Inflammatory macrophage treated with lipopolysaccharide for 1 hour (primary cell): ENCODE measurements at regions not wholly inside any gene's neighbourhood (a gene's known extent, or its start where the extent isn't known, plus 50 kb on each side); places are given as distances from the start of the nearest gene placed in this dataset.

ENCODE experiments used
- DNase-seq, 2 donors: peaks; one replicate each; pipeline ENCODE4 v3.0.0-alpha.2; 2020 to 2022

DNA sequence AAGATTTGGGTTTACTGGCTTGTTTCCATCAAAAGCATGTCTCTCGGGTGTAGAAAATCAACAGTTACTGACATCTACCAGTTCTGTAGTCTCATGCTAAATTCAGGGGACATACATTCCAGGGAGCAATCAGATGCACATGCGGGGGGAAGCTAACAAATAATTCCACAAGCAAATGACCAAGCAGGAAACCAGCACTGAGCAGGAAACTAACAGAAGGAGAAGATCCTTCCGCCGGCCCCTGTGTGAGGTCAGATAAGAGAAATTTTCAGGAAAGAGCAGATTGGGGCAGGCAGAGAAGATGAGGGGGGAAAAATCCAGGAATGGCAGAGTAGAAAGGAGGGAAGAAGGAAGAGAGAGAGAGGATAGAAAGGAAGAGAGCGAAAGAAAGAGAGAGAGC is 127.6 kb upstream of the TMCC3 start:
- no peak for DNase-seq

DNA sequence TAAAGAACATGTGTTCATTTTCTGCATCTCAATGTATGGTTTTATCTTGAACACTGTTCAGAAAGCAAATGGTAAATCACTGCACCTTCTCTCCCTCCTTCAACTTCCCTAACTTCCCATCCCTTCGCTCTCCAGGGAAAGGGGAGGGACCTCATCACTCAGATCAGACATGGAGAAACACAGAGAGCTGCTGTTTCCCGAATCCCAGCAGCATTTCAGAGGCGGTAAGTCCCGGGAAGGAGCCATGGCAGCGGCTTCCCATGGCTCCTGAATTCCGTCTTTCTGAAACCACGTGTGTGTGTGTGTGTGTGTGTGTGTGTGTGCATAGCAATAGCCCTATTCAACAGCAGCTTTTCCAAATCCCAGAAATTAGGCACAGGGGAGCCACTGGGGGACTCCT is 125.4 kb upstream of the TMCC3 start:
- no peak for DNase-seq

DNA sequence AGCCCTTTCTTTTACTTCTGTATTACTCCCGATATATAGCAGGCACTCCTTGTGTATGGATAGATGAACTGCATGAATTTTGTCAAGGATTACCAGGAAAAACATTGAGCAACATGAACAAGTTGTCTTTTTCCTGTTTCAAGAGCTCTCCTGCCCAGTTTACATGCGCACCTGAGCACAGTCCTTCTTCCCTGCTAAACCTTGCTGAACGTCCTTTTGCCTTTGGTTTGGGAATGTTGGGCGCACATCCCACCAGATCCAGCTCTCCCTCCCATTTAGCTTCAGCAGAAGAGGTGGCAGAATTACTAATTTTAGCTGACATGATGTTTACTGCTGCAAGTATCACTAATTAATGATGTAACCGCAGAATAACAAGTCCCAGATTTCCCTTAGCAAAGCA is 121.4 kb upstream of the TMCC3 start:
- no peak for DNase-seq

DNA sequence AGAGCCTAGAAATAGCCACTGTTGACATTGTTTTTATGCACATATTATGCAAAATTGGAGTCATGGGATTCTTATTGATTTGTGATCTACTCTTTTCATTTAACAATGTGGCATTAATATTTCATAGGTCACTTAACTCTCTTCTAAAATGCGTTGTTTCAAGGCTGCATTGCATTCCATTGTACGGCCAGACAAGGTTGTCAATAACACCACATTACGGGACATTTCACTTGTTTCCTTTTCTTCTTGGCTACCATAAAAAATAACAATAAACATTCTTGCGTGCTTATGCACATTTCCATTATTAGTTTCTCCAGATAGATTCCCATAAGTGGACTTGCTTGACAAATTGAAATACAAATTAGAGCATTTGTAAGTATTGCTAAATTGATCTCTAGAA is 120.8 kb upstream of the TMCC3 start:
- DNase-seq, result no peak

DNA sequence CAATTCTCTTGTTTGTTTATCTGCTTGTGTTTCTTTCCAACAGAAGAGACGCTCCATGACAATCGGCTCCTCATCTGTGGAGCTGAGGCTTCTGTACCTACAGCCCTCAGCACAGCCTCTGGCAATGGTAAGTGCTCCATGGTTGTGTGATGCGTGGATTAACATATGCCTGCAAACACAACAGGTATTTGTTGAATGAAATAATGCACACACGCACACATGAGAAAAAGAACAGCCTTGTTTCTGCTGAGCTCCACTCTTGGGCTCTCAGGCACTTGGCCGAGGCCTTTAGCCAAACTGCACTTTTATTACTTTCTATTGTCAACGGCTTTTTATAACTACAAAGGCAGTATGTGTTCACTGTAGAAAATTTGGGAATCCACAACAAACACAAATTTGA is 120.4 kb upstream of the TMCC3 start:
- no peak for DNase-seq

DNA sequence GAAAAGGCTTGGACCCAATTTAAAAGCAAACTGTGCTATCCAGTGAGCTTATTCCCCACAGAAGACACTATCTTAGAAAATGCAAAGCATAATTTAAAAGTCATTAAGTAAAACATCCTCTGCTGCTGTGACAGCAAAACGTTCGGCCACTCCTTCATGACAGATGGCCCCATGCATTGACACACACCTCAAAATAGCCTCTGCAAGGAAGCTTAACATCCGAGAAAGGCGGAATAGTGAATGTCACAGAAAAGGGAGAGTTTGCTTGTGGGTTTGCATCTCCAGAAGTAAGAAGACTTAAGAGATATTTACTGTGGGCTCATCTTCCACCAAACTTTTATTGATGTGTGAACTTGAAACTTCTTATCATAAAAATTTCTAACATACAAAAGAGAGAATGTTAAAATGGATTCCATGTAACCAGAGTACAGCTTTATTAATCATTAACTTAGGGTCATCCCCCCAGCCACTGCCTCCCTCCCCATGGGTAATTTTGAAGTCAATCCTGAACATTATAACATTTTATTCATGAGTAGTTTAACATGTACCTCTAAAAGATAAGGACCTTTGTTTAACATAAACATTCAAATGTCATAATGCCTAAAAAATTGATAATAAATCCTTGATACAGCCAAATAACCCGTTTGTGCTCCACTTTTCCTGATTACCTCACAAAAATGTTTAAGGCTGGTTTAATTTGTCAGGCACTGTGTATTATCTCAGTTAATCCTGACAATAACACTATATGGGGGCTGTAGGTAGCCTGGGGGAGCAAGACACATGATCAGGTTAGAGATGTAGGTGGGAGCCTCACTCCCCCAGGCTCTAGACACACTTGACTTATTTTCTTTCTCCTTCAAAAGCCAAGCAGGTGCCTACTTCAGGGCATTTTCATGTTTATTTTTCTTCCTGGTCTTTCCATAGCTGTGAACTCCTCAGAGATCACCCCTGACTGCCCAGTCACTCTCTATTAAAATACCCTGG is 119.7 kb upstream of the TMCC3 start:
- no peak for DNase-seq

DNA sequence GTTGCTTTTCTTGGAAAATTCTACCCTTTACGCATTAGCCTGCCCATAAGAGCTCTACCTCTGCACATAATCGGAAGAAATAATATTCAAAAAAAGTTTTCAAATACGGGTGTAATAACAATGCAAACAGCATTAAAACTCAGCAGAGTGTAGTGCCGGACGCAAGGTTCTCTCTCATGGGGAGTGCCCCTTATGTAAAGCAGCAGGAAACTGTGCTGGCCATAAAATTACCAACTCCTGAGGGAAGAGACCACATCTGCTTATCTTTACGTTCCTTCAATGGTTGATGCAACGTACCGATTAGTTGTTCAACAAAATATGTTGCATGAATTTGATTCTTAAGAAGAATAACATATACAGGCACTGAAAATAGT is 118.7 kb upstream of the TMCC3 start:
- peak in 1 of 2 donors; percentile 21 for DNase-seq

DNA sequence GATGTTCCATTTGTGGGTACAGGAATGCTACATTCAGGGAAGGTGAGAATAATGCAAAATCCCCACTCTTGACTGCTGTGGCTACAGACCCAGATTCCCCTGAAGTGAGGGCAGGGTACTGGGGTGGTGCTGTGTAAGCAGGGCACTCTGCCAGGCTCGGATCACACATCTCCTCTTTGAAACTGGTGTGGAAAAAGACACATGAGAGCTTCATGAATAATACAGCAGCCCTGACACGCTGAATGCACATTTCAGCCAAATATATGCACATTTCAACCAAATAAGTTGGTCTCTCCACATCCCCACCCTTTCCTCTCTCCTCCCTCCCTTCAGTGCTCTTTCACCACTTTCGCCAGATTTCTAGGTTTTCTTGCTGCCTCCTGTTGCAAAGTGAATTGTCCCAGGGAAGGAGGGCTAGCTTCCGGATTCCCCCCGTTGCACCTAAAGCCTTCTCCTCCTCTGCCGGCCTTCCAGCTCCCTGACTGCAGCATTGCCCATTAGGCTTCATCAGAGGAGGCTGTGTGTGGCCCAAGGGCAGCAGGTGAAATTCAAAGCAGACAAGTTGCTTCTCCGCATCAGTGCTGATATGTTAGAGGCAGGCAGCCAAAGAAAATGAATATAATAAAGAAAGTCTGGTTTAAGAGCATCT is 118.2 kb upstream of the TMCC3 start:
- no peak for DNase-seq

DNA sequence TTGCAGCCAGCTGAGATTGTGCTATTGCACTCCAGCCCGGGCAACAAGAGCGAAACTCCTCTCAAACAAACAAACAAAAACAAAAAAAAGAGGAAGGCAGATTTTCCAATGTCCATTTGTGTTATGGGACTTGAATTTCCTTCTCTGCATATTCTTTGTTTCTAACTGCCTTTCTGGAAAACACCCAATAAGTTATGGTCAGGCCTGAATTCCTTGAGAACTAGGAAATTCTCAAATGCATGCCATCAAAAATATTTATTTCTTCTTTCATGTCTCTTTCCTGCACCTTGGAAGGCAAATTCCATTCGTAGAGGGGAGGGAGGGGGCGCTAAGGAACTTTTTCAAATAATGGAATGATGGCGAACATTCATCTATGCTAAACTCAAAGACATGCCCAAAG is 117.6 kb upstream of the TMCC3 start:
- no peak for DNase-seq

DNA sequence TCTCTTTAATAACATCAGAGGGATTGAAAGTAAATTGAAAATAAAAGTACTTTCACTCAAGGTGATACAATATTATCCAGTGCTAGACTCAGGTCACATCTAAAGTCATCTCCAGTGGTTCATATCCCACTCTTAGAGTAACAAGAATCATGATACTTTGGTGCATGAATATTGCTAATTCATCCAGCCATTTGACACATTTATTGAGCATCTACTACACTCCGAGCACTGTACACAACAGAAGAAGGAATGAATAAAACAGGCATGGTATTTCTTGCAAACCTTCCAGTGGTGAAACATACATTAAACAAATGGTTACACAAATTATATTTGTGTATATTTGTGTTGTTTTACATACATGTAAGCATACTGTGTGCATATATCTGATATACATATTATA is 116.0 kb upstream of the TMCC3 start:
- no peak for DNase-seq

DNA sequence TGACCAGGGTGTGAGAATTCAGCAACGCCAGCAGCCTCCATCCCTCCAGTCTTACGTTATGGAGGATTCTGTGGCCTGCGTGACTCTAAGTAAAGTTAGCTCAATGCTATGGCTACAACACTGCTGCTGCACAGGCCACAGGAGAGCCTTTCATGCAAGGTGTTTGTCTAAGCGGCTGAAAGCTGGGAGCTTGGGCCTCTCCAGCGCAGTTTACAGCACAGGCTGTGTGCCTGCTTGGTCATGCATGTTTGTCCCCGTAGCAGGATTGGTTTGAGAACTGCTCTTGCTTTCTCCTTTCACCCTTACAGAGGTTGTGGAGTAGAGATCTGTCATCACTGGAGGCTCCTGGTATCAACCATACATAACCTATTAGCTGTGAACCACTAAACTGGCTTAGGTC is 113.1 kb upstream of the TMCC3 start:
- no peak for DNase-seq

DNA sequence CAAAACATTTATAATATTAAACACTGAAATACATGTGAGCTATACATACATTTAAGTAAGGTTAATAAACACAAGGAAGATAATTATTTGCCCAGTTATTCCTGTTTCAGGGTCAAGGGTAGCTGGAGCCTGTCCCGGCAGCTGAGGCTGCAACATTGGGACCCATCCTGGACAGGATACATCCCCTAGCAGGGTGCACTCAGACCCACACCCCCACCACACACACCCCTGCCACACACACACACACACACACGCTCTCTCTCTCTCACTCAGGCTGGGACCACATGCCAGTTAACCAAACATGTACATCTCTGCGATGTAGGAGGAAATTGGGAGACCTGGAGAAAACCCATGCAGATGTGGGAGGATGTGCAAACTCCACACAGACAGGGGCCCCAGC is 112.6 kb upstream of the TMCC3 start:
- no peak for DNase-seq

DNA sequence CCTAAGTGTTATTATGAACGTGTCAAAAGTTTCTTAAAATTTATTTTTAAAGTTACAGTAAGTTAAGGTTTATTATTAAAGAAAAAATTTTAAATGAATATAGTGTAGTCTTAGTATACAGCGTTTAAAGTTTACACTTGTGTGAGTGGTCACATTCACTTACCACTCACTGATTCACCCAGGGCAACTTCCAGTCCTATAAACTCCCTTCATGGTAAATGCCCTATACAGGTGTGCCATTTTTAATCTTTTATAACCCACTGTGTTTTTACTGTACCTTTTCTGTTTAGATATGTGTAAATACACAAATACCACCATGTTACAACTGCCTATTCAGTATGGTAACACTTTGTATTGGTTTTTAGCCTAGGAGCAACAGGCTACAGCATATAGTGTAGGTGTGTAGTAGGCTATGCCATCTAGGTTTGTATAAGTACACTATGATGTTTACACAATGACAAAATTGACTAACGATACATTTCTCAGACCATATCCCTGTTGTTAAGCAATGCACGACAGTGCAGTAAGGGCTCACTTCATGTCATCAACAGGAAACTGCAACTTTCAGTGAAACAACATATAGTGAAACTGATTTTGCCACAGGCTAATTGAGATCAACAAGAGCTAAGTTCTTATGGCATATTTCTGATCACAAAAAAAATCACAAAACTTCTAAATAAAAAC is 112.0 kb upstream of the TMCC3 start:
- DNase-seq, result peak; percentile 66 to 88

DNA sequence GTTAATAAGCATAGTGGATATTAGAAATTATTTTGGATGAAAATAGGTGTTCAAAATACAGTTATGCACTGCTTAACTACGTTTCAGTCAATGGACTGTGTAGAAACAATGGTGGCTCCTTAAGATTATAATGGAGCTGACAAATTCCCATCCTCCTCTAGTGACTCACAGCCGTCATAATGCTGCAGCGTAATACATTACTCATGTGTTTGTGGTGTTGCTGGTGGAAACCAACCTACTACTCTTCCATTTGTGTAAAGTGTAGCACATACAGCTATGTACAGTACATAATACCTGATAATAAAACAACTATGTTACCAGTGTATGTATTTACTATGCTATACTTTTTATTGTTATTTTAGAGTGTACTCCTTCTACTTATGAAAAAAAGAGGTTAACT is 111.2 kb upstream of the TMCC3 start:
- DNase-seq, result peak; percentile 48 to 76

DNA sequence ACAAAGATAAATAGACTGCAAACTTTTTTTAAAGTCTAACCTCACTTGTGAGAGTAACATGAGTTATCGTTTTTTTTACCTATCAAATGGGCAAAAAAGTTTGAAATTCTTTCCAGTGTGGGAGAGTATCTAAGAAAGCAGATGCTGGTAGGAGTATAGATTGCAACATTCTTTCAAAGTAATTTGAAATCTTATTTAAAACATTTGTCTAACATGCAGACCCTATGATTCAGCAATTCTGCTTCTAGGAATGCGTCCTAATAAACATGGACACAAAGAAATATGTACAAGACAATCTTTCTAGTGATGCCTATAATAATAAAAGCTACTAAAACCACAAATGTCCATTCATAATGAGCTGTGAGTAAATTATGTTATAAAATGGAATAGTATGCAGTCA is 110.4 kb upstream of the TMCC3 start:
- DNase-seq, result no peak

DNA sequence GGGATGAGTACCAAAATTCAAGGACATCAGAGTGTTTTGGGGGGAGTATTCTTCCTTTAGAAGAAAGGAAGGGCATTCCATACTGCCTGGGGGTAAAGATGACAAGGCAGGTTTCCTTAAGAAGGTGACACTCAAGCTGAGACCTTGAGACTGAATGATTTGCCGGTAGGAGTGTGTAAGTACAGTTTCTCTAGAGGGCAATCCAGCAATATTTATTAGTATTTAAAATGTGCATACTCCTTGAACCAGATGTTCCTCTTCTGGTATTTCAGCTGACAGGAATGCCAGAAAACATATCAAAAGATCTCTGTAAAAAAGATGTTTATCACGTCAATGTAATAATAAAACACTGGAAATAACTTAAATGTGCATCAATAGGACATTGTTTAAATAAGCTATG is 106.4 kb upstream of the TMCC3 start:
- no peak for DNase-seq

DNA sequence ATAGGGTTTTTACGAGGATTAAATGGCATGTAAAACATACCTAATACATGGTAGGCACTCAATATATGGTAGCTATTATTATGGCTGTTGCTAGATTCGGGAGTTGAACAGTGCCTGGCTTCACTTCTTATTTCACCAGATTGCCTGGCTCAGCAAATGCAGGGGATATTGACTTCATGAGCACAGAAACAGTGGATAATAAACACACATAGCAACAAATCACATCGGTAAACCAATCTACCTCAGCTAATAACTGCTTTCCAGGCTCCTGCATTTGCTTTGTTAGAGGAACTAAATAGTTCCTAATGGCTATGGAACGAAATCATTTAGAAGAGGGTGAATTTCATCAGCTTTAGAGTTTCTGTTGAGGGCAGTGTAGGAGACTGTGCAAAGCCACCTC is 105.2 kb upstream of the TMCC3 start:
- DNase-seq, result no peak

DNA sequence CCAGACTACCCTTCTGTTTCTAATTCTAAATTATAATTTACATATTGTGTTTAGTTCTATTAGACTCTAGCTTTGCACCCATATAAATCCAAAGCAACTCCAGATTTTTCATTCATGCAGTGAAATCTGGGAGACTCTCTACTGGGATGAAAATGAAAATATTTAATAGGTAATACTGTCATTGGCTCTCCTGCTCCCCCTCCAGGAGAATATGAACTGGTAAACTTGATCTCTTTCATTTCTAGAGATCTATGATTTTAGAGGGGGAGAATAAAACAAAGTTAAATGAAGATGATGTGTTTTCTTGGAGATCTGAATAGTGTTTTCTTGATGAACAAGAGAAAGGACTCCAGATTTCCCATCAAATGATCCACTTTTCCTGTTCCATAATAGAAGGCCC is 104.3 kb upstream of the TMCC3 start:
- peak in 1 of 2 donors; percentile 10 for DNase-seq

DNA sequence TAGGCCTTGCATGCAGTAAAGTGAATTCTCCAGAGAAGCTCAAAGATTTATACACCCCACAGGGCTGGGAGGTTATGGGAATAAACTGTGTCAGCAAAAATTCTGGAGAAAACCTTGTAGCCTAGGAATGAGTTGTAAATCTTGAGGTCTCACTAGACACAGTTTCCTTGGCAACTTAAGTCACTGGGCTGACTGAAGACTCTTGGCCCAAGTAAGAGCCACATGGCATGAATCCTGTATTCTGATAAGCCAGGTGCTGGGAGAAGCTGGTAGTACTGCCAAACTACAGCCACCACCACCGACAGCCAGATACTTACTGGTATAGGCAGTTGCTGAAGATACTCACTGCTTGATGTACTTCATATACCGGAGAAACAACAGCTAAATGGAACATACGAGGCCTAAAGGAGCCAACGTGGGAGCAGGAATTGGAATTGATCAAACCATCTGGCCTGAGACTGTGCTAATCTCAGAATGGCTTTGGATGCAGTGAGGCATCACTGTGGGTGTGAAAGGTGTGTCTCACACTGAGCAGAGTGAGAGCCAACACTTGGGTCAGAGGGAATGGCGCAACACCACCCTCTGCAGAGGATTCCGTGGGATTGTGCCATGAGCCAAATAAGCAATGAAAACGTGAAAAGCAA is 102.8 kb upstream of the TMCC3 start:
- DNase-seq, result no peak

DNA sequence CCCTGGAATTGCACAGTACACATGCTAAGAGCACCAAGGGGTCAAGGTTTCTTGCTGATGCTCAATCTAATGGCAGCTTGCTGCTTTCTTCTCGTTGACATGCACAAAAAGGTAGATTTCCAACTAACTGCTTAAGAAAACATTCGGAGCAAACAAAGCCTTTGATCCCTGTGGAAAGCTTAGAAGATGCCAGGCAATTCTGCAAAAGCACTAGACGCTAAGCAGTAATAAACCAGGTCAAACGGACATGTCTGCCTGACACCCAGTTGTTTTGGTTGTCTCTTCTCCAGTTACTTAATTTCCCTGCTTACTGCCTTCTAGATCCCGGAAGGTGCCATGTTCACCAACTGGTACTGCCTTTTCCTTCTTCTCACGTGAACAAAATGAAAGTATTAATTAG is 100.5 kb upstream of the TMCC3 start:
- DNase-seq, result no peak

DNA sequence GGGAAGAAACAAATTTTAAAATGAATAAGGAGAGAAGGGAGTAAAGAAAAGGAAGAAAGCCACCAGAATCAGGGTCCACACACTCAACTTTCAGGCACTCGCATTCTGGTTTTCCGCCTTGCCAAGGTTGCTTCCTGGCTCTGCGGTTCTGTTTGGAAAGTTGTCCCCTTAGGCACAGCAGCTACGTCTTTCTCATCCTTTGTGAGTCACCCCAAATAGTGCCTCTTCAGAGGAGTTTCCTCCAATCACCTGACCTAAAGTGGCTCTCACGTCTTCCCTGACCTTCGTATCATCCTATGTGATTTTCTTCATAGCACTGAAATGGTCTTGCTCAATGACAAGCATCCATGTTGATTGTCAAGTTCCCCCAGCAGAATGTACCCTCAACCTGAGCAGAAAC is 99.5 kb upstream of the TMCC3 start:
- DNase-seq, result no peak

DNA sequence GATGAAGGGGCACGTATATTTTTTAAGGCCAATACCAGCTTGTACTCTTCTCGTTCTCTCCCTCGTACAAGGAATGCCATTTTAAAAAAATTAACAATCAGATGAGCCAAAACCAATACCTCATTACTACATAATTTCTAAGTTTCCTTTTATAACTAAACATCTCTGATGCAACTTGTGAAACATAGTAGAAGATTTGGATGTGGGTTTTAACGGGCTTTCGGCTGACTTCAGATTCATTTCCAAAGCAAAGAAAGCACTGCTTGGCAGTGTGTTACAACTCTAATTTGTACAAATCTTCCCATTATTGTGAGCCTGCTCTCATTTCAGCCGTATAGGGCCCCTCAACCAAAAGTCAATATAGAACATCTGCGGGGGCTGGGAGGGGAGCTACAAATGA is 99.1 kb upstream of the TMCC3 start:
- DNase-seq, result no peak

DNA sequence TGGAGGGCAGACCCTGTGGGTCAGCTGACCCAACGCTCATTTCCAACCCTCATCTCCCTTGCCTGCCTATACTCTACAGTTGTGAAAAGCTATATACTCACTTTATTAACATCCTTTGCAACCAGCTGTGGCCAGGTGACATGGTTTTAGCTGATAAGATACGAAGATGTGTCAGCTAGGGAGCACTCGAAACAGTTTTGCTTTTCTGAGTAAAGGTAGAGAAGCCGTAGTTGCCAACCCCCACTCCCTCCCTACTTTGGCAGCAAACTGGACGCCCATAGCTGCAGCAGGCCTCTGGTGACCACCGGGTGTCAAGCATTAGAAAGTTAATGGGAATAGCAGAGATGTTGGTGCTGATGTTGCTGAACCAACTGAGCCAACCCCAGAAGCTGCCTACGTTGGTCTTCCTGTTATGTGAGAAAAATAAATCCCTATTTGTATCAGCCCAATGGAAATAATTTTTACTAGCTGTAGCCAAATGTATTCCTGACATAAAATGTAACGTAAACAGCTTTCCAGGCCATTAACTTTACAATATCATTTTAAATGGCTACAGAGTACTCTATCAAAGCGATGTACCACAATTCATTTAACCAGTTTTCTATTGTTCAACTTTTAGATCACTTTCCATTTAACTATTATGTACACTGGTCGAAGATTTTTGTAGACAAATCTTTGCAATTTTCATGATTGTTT is 98.5 kb upstream of the TMCC3 start:
- no peak for DNase-seq
